GM21619 (cell line): ENCODE measurements at regions not wholly inside any gene's neighbourhood (a gene's known extent, or its start where the extent isn't known, plus 50 kb on each side); places are given as distances from the start of the nearest gene placed in this dataset.
"Not testable (repeated sequence)": the region's sequence is repeated elsewhere in the genome, so short reads cannot be mapped to it uniquely, and the experiment has no call there.

Experiments
- ATAC-seq: cut with Tn5 transposase; IDR thresholded peaks from one replicate; pipeline ENCODE4 v1.9.1; 2021; ENCODE audit not compliant: unreplicated experiment

DNA sequence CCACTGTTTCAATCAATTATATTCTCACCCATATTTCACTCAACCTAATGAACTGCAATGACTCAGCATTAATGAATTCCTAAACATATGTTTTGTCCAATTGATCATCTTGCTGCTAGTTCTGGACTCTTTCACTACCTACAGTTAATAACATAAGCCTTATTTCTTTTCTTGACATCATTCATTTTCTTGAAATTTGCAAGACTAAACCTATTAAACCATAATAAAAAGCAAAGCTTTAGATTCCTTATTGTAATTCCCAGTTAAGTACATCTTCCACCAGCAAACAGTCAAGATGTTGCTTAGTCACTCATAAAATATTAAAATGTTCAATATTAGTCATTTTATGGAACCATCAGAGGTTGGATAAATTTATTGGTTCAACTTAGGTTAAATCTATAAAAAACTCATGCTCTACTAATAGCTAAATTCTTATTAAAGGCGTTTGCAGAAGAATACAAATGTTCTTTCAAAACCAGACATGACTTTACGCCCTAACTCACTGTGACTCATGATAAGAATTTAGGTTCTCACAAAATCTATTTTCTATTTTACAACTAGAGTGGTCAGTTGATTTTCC lies 599.4 kb downstream of the RNF144A start:
- ATAC-seq = no peak

DNA sequence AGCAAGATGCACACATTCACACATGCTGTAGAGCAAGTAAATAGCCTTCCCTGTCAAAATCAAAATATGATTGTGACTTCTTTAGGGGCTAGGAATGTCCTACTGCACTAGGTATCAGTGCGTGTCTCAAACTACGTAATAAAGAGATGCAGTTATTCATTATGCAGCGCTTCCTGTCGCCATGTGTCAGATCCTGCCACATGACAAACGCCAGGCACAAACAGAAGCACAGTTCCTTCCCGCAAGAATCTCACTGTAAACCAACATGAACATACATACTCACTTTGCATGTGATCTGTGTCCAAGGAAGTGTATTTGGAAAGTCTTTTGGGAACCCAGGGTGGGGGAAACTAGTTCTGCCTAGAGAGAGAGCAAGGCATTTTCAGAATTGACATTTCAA lies 599.9 kb downstream of the RNF144A start:
- no peak for ATAC-seq

DNA sequence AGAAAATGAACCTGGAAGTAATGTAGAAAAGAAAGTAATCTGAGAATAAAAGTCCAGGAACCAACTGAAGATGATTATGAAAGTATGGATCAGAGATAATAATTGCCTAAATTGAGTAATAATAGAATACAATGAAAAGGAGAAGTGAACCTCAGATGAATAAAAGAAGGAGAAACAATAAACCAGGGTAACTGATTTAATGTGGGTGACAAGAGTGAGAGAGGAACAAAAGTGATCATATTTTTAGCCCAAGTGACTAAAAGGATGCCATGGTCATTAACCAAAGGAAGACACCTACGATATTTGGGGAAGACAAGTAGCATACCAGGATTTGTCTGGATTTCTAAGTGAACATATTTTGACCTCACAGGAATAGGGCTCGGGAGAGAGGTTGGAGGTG lies 600.6 kb downstream of the RNF144A start:
- ATAC-seq = no peak

DNA sequence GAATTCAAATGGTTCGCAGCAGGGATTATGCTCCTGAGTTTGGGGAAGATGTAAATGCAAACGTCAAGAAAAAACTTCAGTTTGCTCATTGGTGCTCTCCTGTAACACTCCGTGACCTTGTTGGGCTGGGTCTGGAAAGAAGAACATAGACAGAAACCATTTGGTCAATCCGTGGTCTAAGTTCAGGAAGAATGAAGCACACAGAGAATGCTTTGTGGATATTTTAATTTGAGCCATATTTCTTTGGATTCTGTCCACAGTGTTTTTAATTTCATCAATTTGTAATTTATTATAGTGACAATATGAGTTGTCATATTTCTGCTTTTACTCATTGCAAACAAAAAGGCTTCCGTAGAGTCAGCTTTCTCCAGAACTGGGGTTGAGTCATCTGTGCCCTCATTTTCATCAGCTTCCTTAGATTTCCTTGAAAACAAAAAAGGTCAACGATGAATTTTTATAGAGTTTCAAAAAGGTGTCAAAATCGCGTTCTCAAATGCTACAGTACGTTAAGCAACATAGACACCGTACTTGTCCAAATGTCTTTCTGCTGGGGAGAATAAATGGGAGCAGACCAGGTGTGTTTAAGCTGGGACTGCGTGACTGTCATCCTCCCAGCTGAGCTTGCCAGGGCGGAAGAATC lies 606.4 kb downstream of the RNF144A start:
- no peak for ATAC-seq

DNA sequence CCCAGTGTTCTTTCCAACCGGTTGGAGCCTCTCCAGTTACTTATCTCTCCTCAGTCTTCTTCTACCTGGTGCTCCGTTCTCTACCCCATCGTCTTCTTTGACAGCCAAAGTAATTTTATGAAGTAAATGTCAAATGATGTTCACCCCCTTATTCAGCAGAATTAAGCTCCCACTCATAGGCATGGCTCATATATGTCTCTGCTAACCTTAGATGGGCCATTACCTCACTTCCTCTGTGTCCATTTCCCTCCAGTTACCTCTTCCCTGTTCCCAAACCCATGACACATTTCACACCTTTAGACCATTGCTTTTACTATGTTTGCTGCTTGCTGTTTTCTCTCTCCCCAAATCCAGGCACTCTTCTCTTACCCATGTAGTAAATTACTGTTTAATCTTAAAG lies 607.0 kb downstream of the RNF144A start:
- no peak for ATAC-seq

DNA sequence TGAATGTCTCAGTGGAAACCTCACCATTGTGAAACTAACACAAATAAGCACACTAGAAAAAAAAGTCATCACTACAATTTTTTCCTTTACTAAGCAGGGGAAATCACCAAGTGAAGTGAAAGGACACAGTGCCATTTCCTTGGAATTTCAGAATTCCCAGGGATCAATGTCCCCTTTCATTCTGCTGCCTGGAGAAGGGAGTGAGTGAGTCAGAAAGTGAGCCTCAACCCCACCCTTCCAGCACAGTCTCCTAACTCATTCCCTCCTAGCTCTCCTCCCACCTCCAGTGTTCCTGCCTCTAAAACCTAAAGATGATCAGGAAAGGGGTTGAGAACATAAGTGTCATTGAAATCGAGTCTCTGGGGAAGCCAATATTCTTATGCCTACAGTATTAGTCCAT lies 608.5 kb downstream of the RNF144A start:
- no peak for ATAC-seq

DNA sequence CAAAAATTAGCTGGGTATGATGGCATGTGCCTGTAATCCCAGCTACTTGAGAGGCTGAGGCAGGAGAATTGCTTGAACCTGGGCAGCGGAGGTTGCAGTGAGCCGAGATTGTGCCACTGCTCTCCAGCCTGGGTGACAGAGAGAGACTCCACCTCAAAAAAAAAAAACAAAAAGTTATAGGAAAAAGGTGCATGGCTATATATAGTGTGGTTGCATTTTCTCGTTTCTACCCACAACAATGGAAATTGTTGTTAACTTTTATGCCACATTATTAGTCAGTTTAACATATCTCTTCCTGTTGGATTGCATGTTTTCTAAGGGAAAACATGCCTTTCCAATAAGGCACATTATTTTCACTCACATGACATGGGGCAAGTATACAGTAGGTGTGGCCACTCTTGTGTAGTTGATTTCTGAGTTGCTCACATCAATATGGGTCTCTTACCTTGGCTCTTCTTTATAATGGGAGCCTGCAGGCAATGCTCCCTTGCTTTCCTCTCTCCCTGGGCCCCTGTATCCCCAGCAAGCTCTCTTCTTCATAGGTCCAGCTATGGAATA lies 610.0 kb downstream of the RNF144A start:
- ATAC-seq = no peak

DNA sequence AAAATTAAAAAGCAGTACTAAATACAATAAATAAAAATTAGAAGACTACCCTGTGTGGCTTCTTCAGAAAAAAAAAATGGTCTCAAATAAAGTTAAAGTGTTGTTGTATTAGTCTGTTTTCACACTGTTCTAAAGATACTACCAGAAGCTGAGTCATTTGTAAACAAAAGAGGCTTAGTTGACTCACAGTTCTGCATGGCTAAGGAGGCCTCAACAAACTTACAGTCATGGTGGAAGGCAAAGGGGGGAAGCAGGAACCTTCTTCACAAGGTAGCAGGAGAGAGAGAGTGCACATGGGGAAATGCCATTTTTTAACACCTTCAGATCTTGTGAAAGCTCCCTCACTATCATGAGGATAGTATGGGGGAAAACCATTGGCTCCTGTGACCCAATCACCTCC lies 612.8 kb downstream of the RNF144A start:
- no peak for ATAC-seq

DNA sequence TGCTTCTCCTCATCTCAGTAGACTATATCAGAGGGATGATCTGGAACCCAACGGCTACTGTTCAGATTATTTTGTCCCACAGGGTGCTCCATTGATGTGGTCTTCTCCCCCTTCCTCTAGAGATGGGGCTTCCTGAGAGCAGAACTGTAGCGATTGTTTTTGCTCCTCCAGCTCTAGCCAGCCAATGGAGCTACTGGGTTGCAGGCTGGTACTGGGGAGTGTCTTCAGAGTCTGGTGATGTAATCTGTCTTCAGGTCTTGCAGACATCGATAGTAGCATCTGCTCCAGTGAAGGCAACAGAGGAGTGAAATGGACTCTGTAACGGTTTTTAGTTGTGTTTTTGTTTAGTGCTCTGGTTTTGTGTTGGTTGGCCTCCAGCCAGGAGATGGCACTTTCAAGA lies 621.9 kb downstream of the RNF144A start:
- no peak for ATAC-seq

DNA sequence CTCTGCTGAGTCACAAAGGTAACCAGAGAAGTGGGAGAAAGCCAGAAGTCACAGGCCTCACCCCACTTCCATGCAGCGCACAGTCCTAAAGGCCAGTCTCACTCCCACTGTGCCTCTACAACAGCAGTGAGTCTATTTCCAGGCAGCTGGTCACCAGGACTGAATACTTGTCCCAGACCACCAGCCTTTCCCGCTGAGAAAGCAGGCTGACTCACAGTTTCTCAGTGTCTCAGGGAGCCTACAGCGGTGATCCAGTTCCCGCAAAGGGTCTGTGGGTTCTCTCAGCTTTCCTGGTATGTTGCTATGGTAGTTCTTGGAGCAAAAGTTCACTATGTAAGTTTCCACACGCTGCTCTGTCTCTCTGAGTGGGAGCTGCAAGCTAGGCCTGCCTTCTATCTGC lies 622.5 kb downstream of the RNF144A start:
- ATAC-seq = no peak

DNA sequence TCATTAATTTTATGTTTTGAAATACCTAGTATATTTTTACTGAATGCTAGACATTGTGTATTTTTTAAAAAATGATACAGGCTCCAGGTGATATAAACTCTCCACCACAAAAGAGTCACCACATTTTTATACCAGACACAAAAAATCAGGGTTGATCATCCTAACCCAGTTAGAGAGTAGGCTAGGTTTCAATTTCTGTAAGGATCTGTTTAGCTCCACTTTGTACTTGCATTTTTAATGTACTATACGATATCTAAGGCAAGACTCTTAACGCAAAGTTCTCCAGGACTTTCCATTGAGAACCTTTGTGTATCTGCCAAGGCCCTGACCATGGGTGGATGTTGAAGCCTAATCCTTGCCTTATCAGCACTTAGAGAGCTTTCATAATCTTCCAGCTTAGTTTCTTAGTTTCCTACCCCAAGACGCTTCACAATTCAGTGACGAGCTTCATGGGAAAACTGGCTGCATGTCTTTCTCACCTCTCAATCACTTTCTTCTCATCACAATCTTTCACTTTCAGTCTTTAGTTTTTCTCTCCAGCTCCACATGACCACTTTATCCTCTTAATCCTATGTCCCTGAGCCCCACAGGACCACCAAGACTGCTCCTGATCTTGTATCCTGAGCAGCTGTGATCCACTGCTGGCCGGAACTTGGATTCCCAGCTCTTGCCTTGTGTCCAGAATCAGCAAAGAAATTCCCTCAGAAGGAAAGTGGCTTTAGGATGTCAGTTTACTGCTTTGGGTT lies 635.8 kb downstream of the RNF144A start:
- no peak for ATAC-seq

DNA sequence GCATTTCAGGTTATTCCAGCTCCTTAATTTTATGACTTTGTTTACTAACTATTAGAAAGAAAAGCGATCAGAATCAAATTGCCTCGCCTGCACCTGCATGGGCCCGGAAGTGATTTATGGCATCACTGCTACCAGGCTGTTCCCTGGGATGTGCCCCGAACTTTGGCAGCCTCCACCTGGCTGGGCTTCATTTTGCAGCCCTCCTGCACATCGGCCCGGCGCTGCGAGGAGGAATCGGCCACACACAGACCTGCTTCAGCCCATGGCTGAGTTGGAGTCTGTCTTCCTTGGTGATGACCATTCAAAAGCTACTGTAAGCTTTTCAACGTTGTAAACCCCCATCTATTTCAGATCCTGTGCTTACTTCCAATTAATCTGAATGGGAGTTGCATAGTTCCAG lies 638.0 kb downstream of the RNF144A start:
- ATAC-seq = no peak

DNA sequence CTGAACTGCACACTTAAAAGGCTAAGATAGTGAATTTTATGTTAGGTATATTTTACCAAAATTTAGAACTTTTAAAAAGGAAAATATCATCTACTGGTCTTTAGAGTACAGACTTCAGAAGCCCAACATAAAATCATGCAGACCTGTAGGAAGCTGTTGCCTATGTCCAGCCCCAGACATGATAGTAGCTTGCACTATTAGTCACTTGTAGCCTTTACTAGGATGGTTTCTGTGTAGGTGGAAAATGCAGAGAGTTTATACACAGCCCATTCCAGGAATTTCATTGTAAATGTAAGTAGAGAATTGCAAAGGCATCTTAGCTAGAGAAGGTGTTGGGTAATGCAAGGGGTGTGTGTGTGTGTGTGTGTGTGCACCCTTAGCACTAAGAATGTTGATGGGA lies 640.2 kb downstream of the RNF144A start:
- no peak for ATAC-seq

DNA sequence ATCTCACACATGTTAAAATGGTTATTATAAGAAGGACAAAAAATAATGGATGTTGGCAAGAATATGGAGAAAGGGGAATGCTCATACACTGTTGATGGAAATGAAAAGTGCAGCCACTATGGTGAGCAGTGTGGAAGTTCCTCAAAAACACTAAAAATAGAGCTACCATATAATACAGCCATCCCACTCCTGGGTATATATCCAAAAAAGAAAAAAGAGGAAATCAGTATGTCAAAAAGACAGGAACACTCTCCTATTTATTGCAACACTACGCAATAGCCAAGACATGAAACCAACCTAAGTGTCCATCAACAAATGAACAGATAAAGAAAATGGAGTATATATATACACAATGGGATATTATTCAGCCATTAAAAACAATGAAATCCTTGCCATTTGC lies 642.6 kb downstream of the RNF144A start:
- ATAC-seq = no peak

DNA sequence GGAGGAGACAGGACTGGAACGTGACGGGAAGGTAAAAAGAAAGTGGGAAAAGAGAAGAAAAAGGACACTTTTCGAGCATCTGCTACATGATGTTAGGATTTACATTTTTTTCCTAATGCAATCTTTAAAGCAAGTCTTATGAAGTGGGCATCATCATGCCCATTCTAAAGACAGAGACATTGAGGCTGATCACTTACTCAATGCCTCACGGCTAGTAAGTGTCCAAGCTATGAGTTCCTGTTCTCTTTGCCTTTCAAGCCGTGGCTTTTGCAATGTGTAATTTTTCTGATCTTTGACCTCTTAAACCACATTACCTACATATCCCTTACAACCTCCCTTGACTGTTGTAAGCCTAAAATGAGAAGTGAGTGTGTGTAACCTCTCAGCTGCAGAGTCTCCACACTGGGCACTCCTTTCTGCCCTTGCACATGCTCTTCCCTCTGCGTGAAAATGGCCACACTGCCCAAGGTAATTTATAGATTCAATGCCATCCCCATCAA lies 649.2 kb downstream of the RNF144A start:
- no peak for ATAC-seq

DNA sequence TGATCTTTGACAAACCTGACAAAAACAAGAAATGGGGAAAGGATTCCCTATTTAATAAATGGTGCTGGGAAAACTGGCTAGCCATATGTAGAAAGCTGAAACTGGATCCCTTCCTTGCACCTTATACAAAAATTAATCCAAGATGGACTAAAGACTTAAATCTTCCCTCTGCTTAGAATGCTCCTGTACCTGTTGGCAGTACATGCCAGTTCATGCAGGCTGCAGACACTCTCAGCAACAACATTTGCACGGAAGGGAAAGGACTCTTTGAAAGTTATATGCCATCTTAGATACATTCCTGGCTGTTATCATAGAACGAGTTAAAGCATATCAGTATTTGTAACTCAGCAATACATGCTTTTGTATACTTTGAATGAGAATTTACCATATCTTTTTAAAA lies 649.9 kb downstream of the RNF144A start:
- ATAC-seq = not testable (repeated sequence)

DNA sequence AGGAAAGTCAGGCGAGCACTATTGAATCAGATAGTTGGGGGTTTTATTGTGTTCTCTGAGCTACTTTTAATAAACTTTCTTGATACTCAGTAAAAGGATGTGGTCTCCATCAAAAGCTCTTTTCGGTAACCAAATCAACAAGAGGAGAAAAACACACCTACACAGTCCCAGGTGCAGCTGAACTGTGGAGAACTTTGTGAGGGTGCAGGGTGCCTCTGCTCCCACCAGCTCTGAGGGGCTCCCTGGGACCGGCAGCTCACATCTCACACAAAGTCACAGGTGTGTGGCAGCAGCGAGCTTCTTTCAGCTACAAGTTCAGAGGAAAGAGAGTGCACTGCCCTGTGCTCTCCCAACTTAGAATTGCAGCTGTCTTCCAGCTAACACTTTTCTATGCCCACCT lies 650.4 kb downstream of the RNF144A start:
- ATAC-seq = no peak

DNA sequence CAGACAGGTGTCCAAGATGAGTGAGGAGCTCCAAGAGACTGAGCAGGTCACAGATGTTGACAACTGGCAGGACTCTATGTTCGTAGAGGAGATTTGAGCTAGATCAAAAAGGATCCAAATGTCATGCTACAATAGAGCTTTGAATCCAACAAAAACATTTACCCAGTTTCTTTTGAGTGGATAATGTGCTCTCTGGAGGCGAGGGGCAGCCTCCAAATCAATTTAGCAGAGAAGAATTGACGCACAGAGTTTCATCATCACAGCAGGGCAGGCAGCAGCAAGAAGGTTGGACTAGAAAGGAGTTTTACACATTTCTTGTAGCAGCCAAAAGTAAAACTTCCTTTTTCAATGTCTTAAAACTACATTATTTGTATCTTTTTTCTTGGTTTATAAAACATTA lies 653.0 kb downstream of the RNF144A start:
- ATAC-seq = no peak

DNA sequence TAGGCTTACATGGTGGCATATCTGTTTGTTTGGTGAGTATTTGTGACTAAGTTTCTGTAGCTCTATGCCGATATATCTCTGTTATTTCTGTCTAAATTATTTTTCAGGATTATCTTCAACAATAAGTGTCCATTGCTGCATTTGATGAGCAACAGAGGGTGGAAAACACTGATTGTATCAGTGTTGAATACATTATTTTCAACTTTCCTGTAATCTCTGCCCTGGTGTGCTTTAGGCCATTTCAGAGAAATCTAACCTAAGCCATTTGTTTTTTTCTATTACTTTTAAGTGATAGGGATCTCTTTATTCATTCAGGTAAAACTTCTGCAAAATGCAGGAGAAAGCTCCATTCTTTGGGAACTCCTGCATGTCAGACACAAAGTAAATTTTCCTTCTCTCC lies 654.5 kb downstream of the RNF144A start:
- no peak for ATAC-seq

DNA sequence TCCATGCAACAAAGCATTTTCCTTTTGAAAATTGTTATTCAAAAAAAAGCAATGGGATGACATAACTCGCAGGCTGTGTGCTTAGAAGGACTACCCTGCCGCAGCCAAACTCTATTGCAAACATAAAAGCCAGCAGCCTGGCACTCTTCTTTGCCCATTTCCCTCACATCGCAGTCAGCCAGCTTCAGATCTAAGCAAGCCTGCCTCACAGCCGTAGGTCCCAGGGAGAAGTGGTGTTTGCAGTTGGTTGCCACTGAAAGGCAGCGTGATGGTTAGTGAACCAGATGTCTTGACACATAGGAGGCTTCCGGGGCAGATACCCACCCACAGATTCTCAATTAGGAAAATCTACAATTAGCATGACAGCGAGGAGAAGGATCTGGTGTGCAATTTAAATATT lies 655.2 kb downstream of the RNF144A start:
- no peak for ATAC-seq

DNA sequence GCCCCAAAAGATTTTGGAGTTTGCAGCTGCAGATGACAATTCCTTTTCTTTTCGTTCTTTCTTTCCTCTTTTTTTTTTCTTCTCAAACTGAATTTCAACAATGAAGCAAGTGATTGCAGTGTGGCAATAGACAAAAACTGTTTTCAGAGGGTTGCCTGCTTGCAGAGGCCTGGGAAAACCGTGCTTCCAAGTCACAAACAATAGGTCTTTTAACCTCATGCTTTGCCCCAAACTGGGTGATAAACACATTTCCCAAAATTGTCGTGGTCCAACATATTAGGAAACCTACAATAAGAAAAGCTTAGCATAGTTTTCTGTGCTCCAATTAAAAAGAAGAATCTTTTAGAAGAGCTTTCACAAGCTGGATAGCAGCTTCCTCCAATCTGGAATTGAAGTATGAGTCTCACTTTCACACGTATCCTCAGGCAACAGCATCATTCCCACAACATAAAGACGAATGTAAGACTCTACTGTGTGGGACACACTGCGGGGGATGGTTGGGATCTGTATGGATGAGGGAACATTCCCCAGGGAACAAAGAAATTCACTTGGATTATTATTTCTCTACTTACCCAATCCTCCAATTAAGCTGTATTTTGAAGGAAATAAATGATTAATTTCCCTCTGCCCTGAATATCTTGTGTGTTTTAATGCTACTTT lies 656.1 kb downstream of the RNF144A start:
- no peak for ATAC-seq

DNA sequence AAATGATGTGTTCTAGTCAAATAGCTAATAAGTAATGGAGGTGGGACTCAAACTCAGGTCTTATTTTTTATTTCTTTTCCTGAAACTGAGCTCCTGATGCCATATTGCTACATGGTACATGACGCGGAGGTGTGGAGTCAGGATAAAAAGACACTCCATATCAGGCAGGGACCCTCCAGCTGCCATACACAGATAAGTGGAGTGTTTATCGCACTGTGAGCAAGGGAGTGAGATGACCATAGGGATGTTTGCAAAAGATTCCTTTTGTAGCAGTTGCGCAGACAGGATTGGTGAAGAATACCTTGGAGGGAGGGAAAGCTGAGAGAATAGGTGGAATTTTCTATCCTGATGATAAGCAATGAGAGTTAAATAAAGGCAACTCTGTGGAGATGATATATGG lies 657.2 kb downstream of the RNF144A start:
- no peak for ATAC-seq
